Prostate gland (tissue), 2 donors: ENCODE measurements at regions not wholly inside any gene's neighbourhood (a gene's known extent, or its start where the extent isn't known, plus 50 kb on each side); places are given as distances from the start of the nearest gene placed in this dataset.

Source experiments
- DNase-seq: peaks from one replicate; pipeline ENCODE4 v3.0.0-alpha.2; 2019; ENCODE audit warnings: low spot score
- H3K27ac ChIP-seq, 2 donors: fragments of 200-600 bp; sonication (generic); 2 replicates each; pipeline ENCODE4 v1.5.1; 2017 to 2019
- H3K27me3 ChIP-seq: fragments of 200-600 bp; sonication (generic); replicated peaks from 2 replicates; pipeline ENCODE4 v1.5.1; 2019; ENCODE audit not compliant: insufficient read depth
- H3K36me3 ChIP-seq, 2 donors: fragments of 200-600 bp; sonication (generic); 1 replicate in 1 of 2; 2 replicates in 1 of 2; pipeline versions ENCODE4 v1.5.1 to v1.8.1; 2017 to 2019
- H3K4me1 ChIP-seq: fragments of 200-600 bp; sonication (generic); replicated peaks from 2 replicates; pipeline ENCODE4 v1.5.1; 2019
- H3K4me3 ChIP-seq, 2 donors: fragments of 200-600 bp; sonication (generic); 2 replicates each; pipeline ENCODE4 v1.5.1; 2017 to 2019
- H3K9me3 ChIP-seq: fragments of 200-600 bp; sonication (generic); 2 replicates; pipeline ENCODE4 v1.5.1; 2017
- POLR2A ChIP-seq: fragments of 450-650 bp; IDR thresholded peaks from one replicate; pipeline ENCODE4 v1.6.1; 2016; ENCODE audit warnings: antibody characterized with exemption, mild to moderate bottlenecking
- POLR2AphosphoS5 ChIP-seq: sonication (generic); formaldehyde crosslinking; IDR thresholded peaks from one replicate; pipeline ENCODE4 v1.6.1; 2017; ENCODE audit warnings: antibody characterized with exemption
- WGBS: methylation state at CpG from one replicate; pipeline ENCODE4 v1.1.5; 2018; 5-methylcytosine and 5-hydroxymethylcytosine counted together
- intact Hi-C: fragments of 100-400 bp; cut with DNase I; formaldehyde crosslinking; loops from one replicate; pipeline ENCODE4 v1.14.2; 2022
- TF ChIP-seq, protein P1 (sequence below), 4 experiments: fragments of 200-600 bp in 2 of 4; fragments of 450-650 bp in 2 of 4; sonication (generic) in 2 of 4; IDR thresholded peaks; 1 replicate in 3 of 4; 2 replicates in 1 of 4; pipeline ENCODE4 v1.5.1; 2016 to 2019; ENCODE audit warnings: antibody characterized with exemption in 4 of 4, mild to moderate bottlenecking in 2 of 4, moderate library complexity in 2 of 4

- 68% methylated on average over 6 of the region's 6 CpGs for WGBS
- Histone ChIP-seq H3K4me3 (no peak overlapping the region), H3K36me3 (no peaks in the 10 kb centered on the region), H3K27me3 (no peaks in the 10 kb centered on the region), H3K27ac (no peak overlapping the region), H3K4me1 (no peaks in the 10 kb centered on the region), H3K9me3 (no peaks in the 10 kb centered on the region)
- no peak for DNase-seq
- intact Hi-C loops, result no loop called here
- TF ChIP-seq, protein P1, sequence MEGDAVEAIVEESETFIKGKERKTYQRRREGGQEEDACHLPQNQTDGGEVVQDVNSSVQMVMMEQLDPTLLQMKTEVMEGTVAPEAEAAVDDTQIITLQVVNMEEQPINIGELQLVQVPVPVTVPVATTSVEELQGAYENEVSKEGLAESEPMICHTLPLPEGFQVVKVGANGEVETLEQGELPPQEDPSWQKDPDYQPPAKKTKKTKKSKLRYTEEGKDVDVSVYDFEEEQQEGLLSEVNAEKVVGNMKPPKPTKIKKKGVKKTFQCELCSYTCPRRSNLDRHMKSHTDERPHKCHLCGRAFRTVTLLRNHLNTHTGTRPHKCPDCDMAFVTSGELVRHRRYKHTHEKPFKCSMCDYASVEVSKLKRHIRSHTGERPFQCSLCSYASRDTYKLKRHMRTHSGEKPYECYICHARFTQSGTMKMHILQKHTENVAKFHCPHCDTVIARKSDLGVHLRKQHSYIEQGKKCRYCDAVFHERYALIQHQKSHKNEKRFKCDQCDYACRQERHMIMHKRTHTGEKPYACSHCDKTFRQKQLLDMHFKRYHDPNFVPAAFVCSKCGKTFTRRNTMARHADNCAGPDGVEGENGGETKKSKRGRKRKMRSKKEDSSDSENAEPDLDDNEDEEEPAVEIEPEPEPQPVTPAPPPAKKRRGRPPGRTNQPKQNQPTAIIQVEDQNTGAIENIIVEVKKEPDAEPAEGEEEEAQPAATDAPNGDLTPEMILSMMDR (IDR thresholded peaks at IDR 0.05), result no peak
- no peak for TF ChIP-seq POLR2A
- TF ChIP-seq POLR2AphosphoS5, result no peak
Observed at GRCh38 chr17:36675250-36675649, 73.9 kb downstream of the MRM1 start.

DNA sequence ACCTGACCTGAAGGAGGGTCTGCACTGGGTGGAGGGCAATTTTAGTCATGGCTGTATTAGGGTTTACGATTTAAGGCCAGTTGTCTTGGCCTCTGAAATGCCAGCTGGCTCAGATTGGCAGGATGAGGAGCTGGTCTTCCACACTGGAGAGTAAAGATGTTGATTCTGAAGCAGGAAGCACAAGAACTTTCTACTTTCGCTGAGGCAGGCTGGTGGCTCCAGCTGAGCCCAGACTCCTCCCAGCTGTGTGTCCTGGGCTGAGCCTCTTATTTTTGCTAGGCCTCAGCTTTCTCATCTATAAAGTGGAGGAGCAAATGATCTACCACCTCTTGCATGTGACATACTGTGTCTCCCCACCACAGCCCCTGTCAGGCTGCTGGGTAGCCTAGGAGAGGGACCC lies 74.4 kb downstream of the MRM1 start:
- Histone ChIP-seq H3K9me3 (no peaks in the 10 kb centered on the region), H3K27me3 (no peaks in the 10 kb centered on the region), H3K27ac (no peak overlapping the region), H3K4me1 (no peaks in the 10 kb centered on the region), H3K36me3 (no peaks in the 10 kb centered on the region), H3K4me3 (no peak overlapping the region)
- intact Hi-C loops, result no loop called here
- DNase-seq, result no peak
- TF ChIP-seq, protein P1 (IDR thresholded peaks at IDR 0.05), result no peak
- no peak for TF ChIP-seq POLR2A
- 42% methylated on average over 2 of the region's 2 CpGs for WGBS

- Histone ChIP-seq H3K4me3 (no peak overlapping the region), H3K27me3 (no peaks in the 10 kb centered on the region), H3K4me1 (no peaks in the 10 kb centered on the region), H3K9me3 (no peaks in the 10 kb centered on the region), H3K36me3 (no peaks in the 10 kb centered on the region), H3K27ac (no peak overlapping the region)
- intact Hi-C loops, result no loop called here
- no peak for DNase-seq
- TF ChIP-seq POLR2A (no peak), POLR2AphosphoS5 (no peak)
- TF ChIP-seq, protein P1 (IDR thresholded peaks at IDR 0.05), result no peak
- WGBS, result 74% methylated on average over 7 of the region's 9 CpGs
Observed at GRCh38 chr17:36679815-36680467, 78.6 kb downstream of the MRM1 start.

GRCh38 chr17:36680701-36681202 lies 79.4 kb downstream of the MRM1 start:
- no peak for TF ChIP-seq POLR2A
- TF ChIP-seq POLR2AphosphoS5, result no peak
- TF ChIP-seq, protein P1 (IDR thresholded peaks at IDR 0.05), result no peak
- Histone ChIP-seq H3K36me3 (no peaks in the 10 kb centered on the region), H3K4me3 (no peak overlapping the region), H3K27me3 (no peaks in the 10 kb centered on the region), H3K4me1 (no peaks in the 10 kb centered on the region), H3K9me3 (no peaks in the 10 kb centered on the region), H3K27ac (no peak overlapping the region)
- intact Hi-C loops, result no loop called here
- no peak for DNase-seq
- WGBS, result 72% methylated on average over 6 of the region's 6 CpGs

- intact Hi-C loops, result no loop called here
- H3K36me3 ChIP-seq, result no peaks in the 10 kb centered on the region
- TF ChIP-seq POLR2AphosphoS5 (no peak), POLR2A (no peak)
- TF ChIP-seq, protein P1 (IDR thresholded peaks at IDR 0.05), result no peak
- H3K4me1 ChIP-seq, result no peaks in the 10 kb centered on the region
- WGBS, result 63% methylated on average over 7 of the region's 7 CpGs
- no peaks in the 10 kb centered on the region for H3K9me3 ChIP-seq
- no peak overlapping the region for H3K4me3 ChIP-seq
- peaks cover 5% of the 10 kb centered on the region for H3K27me3 ChIP-seq
- no peak overlapping the region for H3K27ac ChIP-seq
- DNase-seq, result no peak
Observed at GRCh38 chr17:36682773-36683172, 81.4 kb downstream of the MRM1 start.
